Stimulated activated CD8-positive, alpha-beta memory T cell treated with anti-CD3 and anti-CD28 coated beads, Interleukin-12 subunit alpha, Interleukin-12 subunit beta, amount 100 ng/mL, for 1 hour (primary cell): ENCODE measurements at regions not wholly inside any gene's neighbourhood (a gene's known extent, or its start where the extent isn't known, plus 50 kb on each side); places are given as distances from the start of the nearest gene placed in this dataset.

Experiments used
- DNase-seq: peaks from one replicate; pipeline ENCODE4 v3.0.0-alpha.2; 2020; ENCODE audit warnings: low read depth

DNA sequence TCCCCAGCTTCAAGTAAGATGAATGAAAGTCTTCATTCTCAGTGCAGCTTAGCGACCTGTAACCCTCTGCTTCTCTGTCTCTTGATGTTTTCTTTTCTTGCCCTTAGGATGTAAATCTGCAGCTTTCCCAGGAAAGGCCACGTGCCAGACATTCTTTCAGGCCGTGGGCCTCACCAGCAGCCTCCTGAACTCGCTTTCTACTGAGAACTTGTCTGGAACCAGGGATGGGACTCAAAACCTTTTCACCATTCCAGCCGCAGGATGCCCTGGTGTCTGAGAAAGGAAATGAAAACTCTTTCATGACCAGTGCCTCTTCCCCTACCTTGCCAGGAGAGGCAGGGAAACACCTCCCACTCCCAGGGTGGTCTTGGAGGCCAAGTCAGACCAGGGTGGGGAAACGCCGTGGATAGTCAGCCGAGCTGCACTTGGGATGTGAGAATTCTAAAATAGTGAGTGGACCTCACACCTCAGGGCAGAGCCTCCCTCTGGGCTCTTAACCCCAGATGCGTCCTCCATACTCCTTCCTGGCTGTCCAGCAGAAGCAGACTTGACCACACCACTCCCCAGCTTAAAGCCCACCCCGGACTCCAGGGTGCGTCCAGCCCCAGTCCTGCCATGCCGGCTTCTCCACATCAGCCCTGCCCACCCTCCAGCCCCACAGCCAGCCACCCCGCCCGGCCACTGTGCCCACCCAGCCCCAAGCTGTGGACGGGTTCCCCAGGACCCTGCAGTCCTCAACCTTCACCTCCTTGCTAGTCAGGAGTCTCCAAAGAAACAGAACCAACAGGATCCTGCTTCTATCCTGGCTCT, 115.5 kb downstream of the TWIST2 start:
- DNase-seq, result no peak

DNA sequence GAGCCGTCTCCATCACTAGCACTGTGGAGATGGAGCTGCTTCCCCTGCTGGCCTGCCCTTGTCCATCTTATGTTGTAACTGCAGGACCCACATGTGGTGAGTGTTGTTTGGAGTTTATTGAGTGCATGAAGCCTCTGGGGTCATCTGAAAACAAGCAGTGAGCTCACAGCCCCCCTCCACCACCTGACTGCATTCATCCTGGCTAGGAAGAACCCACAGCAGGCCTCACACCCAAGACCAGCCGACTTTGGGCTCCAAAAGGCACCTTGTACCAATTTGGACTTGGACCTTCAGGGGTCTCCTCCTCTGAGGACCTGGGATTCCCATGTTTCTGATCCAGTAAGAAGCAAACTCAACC, 116.1 kb downstream of the TWIST2 start:
- DNase-seq, result no peak

DNA sequence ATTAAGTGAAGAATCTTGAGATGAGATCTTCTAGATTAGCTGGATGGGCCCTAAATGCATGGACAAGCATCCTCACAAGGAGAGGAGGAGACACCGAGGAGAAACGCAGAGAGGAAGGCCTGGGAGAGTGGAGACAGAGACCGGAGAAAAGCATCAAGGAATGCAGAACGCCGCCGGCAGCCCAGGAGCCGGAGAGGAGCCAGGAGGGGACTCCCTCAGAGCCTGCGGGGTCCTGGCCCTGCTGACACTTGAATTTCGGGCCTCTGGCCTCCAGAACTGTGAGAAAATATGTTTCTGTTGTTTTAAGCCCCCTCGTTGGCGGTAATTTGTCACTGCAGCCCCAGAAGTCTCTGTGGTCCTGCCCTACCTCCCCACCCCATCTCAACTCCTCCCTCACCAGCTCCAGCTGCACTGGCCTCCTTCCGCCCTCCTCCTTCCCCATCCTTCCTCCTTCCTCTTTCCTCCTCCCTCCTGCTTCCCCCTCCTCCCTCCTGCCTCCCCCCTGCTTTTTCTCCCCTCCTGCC, 116.7 kb downstream of the TWIST2 start:
- no peak for DNase-seq

DNA sequence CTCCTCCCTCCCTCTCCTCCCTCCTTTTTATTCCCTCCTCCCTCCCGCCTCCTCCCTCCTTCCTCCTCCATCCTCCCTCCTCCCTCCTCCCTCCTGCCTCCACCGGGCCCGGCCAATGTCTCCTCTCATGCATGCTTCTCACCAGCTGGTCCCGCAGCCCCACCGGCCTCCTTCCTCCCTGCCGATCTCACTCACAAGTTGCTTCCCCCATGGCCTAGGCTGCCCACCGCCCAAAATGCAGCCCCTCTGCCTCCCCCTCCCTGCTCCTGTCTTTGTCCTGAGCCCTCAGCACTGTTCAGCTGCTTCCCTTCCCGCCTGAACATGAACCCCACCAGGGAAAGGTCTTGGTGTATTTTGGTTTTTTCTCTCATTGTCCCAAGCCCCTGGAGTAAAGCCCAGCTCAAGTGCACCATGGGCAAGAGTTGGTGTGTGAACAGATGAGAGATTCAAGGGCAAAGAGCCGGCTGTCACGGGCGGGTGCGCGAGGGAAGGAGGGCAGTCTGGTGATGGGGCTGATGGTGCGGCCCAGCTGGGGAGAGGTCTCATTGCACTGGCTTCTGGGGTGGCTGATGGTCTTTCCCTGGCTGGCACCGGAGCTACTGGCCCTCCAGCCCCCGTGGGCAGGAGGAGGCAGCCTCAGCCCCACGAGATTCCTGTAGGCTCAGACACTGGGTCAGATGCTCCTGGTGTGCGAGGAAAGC, 117.6 kb downstream of the TWIST2 start:
- DNase-seq, result no peak

DNA sequence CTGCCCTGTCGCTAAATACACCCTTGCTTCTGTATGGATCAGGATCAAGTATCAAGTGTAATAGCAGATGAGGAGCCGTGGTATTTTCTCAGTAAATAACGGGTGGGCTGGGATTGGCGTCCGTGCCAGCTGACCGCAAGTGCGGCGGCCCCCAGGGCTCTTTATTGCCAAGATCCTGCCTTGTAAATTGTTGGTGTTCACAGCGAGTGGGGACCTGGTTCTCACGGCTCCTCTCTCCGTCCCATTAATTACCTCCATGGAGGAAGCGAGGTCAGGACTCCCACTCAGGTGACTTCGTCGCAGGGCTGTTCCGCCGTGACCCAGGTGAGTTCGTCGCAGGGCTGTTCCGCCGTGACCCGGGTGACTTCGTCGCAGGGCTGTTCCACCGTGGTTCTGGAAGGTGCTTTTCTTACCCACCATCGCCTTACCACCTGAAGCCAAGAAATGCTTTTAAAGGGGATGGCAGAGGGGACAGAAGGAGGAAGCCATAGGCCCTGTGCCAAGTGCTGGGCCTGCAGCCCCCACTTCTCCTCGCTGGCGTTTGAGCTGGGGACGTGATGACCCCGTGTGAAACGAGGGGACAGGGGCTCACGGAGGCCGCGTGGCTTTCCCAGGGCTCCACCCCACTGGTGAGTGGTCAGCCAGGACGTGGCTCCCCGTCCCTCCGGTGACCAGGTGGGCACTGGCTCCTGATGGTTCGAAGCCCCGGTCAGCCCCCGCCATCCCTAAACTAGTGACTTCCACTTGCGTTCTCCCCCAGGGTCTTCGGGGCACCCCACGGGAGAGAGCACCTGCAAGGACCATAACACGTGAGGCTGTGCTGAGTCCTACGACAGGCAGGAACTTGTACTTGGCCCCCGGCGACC, 118.4 kb downstream of the TWIST2 start:
- no peak for DNase-seq

DNA sequence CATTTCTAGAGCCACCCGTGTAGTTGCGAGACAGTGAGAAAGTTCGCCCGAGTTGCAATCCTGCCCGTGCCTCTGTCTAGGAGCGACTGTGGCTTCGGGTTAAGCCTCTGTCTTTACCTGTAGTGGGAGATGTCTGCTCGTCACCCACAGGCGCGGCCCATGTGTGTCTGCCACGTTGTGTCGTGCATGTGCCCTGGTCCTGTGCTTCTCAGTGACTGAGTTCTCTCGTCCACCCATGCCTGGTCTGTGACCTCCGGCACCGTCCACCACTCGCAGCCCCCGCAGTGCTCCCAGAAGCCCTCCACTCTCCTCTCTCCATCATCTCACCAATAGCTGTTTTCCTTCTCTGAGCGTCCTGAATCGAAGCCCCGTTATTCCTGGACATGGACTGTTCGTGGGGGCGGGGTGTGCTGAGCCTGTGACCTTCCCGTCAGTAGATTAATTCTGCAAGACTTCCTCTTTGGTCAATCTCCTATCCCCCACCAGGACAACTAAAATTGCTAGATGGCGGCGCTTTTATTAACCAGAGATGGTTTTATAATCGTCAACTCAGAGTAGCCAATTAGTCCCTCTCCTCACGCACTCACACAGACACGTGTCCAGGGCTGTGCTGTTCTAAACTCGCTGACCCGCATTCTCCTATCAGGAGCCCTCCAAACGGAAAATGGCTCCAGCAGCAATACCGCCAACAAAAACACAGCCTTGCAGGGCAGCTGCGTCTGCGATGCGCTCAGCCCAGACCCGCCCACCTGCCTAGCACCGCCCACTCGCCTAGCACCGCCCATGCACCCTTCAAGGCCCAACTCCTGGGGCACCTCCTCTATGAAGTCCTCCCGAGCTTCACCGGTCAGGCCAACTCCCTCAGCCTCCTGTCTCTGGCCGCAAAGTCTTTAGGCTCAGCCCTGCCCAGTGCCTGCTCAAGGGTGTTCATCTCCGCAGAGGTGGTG, 119.4 kb downstream of the TWIST2 start:
- DNase-seq, result no peak

DNA sequence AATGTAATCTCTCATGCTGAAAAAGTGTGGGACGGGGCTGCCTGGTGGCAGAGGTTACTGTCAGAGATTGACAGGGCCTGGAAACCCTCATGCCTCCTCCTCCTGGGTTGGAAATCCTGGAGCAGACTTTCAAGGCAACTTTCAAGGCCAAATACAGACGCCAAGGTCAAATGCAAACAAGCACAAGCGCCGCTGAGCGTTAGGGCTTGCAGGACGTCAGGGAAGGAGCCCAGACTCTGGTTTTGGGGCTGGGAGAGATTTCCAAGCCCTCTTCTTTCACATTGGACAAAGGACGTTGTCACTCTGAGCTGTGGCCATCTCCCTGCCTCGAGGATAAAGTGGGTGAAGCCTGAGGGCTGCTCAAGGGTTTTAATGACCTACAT, 120.1 kb downstream of the TWIST2 start:
- no peak for DNase-seq

DNA sequence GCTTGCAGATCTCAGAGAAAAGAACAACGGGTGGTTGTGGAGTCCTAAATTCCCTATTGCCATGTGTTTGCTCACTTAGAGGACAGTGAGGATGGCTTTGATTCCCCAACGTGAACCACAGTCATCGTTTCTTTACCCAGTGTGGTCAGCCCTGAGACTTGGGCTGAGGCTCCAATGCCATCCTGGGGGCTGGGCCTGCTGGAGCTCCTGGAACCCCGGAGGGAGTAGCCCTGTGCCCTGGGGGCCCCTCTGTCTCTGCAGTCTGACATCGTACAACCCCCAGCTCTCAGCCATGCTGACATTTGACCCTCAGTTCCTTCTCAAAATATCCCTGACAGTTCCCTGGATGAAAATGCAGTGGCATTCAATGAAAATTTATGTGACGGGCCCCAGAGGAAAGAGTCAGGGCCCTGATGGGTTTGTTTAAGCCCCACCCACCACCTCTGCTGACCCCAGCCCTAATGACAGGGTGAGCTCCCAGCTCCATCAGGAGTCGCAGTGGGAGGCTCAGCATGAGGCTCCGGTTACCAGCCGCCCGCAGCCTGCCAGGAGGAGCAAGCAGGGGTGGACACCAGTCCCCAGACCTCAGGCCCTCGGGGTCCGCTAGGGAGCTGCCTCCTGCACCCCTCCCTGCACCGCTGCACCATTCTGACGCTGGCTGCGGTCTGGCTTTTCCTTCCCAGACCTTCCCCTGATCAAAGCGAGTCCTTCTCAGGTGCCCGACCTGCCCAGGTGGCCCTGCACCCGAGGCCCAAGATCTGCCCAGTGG, 120.9 kb downstream of the TWIST2 start:
- DNase-seq, result no peak

DNA sequence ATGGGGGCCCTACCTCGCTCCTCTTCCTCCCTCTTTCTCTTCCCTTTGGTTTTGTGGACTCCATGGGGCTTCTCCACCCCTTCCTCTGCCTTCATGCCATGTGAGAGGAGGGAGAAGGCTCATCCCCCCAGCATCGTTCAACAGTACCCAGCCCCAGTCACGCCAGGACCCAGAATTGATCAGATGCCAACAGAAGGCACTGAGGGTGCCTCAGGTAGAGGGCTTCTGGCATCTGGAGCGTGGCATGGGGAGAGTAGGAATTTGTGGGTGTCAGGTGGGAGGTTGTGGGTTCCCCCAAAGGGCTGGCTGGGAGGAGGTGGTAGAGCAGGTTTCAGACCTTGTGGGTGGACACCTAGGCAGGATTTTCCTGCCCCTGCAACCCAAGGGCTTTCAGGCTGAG, 122.0 kb downstream of the TWIST2 start:
- no peak for DNase-seq

DNA sequence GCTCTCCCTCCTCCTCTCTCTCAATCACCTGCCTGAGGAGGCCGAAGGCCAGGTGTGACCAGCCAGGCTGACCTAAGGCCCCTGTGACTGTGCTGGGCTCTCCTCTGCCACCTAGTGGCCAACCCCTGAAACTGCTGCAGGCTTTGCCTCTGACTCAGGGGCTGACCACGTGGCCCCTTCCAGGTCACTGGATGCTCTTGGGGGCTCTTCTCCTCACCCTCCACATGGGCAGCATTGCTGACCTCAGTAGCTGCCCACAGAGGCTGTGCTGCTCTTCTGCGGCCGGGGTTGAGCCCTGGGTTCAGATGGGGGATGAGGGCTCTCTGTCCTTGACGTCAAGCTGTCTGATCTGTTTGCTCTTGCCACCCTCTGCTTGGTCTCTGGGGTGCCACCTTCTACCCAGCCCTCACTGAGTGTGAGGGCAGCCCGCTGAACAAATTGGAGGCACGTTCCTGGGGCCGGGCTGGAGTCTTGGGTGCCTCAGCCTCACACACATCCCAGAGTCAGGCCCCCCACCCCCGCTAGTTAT, 122.7 kb downstream of the TWIST2 start:
- peak; percentile 9 for DNase-seq

DNA sequence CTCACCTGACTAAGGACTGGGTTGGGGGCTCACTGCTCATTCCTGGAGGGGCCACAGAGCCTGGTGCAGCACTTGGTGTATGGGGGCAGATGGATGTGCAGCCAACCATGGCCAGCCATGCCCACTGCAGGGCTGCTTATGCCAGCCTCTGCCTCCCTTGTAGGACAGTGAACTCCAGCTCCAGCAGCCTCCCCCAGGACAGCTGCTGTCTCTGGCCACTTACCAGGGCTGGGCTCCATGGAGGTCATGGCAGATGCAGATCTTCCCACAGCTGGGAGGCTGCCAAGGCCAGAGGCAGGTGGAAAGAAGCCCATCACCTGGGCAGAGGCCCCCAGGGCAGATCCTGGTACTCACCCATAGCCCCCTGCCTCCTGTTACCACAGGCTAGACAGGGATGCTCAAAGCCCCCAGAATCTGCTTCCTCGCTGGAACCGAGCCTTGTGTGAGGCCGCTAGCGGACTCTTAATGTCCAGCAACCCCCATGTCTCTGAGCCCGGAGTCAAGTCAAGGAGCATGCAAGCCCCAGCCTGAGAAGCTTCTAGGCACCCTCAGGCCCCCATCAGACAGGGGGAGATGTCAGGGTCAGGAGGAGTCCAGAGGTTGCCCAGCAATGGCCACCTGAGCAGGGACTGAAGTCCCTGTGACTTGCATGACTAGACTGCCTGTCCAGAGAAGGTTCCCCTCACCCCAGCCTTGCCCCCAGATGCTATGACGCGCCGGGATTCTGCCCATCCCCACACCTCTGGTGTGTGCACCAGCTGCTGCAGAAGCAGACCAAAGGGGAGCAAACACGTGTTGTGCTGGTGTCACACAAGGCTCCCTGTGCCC, 123.6 kb downstream of the TWIST2 start:
- DNase-seq, result no peak

DNA sequence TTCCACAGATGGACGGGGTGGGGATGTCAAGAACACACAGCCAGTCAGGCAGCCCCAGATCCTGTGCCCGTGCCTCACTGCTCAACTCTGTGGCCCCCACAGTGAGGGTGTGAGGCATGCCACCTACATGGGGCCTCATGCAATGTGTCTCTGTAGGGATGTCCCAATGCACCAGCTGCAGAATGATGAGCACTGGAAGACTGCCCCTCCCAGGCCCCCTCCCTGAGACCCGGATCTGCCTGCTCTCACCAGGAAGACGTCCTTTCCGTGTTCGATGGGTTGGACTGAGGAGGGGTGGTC, 124.2 kb downstream of the TWIST2 start:
- DNase-seq, result no peak

DNA sequence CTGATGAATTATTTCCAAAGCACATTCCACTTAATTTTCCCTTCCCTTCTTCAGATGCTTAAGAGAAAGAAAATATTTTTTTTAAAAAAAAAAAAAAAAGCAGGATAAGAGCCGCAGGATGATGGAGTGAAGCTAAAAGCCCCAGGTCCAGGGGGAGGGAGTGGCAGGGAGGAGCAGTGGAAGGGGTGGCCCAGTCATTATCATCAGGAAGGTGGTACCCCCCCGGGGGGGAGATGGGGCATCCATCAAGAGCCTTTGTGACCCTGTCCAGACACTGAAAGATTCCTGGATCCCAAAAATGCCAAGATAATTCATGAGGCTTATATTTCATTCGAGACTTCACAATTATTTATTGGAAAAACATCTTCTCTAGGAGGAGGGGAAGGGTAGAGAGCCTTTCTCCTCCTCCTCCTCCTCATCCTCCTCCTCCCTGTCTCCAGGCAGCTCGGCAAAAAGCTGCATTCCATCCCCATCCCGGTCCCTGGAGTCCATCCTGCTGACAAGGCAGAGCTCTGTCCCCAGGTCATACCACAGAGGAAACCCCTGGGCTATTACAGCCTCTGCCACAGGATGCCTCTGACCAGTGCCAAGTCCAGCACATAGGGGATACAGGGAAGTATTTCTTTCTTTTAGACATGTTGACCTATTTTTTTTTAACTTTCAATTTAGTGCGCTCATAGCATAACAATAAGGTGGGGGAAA, 125.3 kb downstream of the TWIST2 start:
- no peak for DNase-seq

DNA sequence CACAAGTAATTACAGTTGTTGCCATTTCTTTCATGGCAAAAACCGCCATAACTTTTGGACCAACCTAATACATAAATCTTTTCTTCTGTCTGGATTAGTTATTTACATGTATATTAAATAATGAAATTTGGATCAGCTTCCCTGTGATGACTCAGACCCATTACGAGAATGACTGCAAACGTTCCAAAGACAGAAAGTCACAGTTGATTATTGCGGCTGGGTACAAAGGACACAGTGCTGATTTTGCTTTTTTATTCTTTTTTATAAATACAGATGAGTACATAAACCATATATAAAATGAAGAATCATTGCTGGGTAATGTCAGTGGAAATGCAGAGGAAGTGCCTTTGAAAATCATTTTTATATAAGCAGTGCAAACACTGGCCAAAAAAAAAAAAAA, 126.2 kb downstream of the TWIST2 start:
- DNase-seq, result no peak

DNA sequence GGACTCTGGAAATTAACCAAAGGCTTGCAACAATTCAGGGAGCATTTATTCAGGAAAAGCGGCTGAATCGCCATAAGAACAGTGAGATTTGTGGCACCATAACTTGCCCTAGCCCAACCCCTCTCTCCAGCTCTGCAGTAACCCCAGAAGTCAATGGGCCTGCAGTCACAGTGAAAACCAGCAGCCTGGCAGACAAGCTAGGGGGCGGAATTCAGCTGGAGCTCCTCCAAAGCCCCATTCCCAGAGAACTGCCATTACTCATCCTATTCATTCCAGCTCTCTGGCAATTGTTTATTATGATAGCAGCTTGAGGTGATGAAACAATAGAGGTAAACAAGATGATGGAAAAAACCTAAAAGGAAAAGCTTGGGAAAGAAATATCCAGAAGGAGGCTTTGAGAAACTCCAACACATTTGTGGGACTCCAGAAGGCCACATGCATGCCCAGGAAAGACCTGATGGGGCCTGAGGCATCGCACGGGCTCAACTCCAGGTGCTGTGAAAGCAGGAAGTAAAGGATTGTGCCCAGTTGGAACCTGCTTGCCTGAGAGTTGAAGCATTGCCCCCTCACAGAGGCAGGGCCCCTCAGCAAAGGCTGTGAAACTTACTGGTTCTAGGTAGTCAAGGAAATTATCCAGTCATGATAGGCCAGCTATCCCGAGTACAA, 126.7 kb downstream of the TWIST2 start:
- no peak for DNase-seq

DNA sequence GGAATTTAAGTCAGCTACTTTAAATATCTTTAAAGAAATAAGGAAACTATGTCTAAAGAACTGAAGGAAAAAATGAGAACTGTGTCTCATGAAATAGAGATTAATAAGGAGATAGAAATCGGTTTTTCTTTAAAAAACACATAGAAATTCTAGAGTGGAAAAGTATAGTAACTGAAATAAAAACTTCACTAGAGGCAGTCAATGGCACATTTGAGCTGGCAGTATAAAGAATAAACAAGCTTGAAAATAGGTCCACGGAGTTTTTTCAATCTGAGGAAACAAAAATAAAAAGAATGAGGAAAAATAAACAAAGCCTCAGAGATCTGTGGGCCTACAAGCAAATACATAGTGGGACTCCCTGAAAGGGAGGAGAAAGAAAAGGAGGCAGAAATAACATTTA, 127.5 kb downstream of the TWIST2 start:
- DNase-seq, result no peak

DNA sequence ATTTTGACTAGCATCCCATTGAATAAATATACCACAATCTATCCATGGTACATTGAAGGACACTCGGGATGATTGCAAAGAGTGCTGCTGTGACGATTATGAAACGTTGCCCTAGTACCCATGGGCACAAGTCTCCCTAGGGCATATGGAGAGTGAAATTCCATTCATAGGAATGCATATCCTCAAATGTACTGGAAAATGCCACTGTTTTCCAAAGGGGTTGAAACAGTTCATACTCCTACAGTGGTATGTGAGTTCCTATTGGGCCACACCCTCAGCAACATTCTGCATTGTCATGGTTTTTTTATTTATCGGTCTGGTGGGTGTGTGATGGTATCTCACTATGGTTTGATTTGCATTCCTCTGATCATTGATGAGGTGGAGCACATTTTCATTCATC, 130.6 kb downstream of the TWIST2 start:
- DNase-seq, result no peak

DNA sequence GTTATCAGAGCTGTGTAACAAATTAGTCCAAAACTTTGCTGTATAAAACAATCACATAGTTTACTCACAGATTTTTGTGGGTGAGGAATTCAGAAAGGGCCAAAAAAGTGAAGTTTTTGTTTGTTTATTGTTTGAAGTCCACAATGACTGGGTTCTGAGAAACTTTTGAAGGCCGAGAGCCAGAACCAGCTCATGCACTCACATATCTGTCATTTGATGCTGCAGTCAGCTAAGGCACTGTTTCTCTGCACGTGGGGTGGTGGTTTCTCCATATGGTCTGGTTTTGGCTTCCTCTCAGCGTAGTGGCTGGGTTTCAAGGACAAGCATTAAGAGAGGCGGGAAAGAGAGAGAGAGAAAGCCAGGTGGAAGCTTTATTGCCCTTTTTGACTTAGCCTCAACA, 131.8 kb downstream of the TWIST2 start:
- no peak for DNase-seq
